Small intestine (tissue), 7 donors: ENCODE measurements at regions not wholly inside any gene's neighbourhood (a gene's known extent, or its start where the extent isn't known, plus 50 kb on each side); places are given as distances from the start of the nearest gene placed in this dataset.

Experiments
- DNase-seq, 2 donors: peaks; one replicate each; pipeline versions ENCODE4 v3.0.0 to v3.0.0-alpha.2; 2013
- FAIRE-seq: peaks from 2 replicates; lab custom pipeline; 2012; peaks lifted over from hg19 to GRCh38; lab: Jason Lieb, UNC
- H3K27ac ChIP-seq, 3 donors: one replicate each; pipeline ENCODE4 v1.5.1; 2013; ENCODE audit warnings: low read length in 2 of 3, mild to moderate bottlenecking in 2 of 3, control low read depth in 1 of 3, inconsistent platforms in 1 of 3, low read depth in 1 of 3, moderate library complexity in 1 of 3
- H3K27me3 ChIP-seq, 3 donors: one replicate each; pipeline ENCODE4 v1.6.1; 2013; ENCODE audit warnings: low read length in 3 of 3, inconsistent platforms in 1 of 3; ENCODE audit not compliant: control insufficient read depth in 3 of 3, insufficient read depth in 3 of 3
- H3K36me3 ChIP-seq, 3 donors: one replicate each; pipeline ENCODE4 v1.6.1; 2013; ENCODE audit warnings: low read length in 3 of 3, inconsistent platforms in 1 of 3, low read depth in 1 of 3, mild to moderate bottlenecking in 1 of 3, moderate library complexity in 1 of 3; ENCODE audit not compliant: control insufficient read depth in 3 of 3, insufficient read depth in 2 of 3
- H3K4me1 ChIP-seq, 3 donors: one replicate each; pipeline ENCODE4 v1.6.1; 2013; ENCODE audit warnings: low read length in 2 of 3, inconsistent platforms in 1 of 3, low read depth in 1 of 3, mild to moderate bottlenecking in 1 of 3, moderate library complexity in 1 of 3; ENCODE audit not compliant: control insufficient read depth in 3 of 3, insufficient read depth in 2 of 3
- H3K4me3 ChIP-seq, 3 donors: one replicate each; pipeline ENCODE4 v1.5.1; 2013; ENCODE audit warnings: low read length in 3 of 3, control low read depth in 1 of 3, inconsistent platforms in 1 of 3, low read depth in 1 of 3, mild to moderate bottlenecking in 1 of 3, moderate library complexity in 1 of 3
- H3K9me3 ChIP-seq, 2 donors: one replicate each; pipeline ENCODE4 v1.6.1; 2013; ENCODE audit warnings: low read depth in 1 of 2, low read length in 1 of 2; ENCODE audit not compliant: control insufficient read depth in 2 of 2, insufficient read depth in 1 of 2
- WGBS, 3 donors: extraction: QIAGEN DNeasy Blood & Tissue Kit; methylation state at CpG; one replicate each; pipeline ENCODE4 v1.1.7; 2013; 5-methylcytosine and 5-hydroxymethylcytosine counted together
- donor health status: healthy with polysubstance abuse.
- donor health status: control.
- donor health status: control.
- donor health status: Bipolar disorder and iron deficiency.
- donor health status: healthy.

- H3K27ac ChIP-seq: no peak overlapping the region
- no peaks in the 10 kb centered on the region for H3K36me3 ChIP-seq
- no peak overlapping the region for H3K4me3 ChIP-seq
- FAIRE-seq (no peak), DNase-seq (no peak)
- H3K4me1 ChIP-seq: no peaks in the 10 kb centered on the region
- 43 to 49% (median 48%) methylated on average over 3 of the region's 3 CpGs for WGBS, 3 donors
- H3K27me3 ChIP-seq: no peaks in the 10 kb centered on the region
- H3K9me3 ChIP-seq: no peaks in the 10 kb centered on the region
Measured at GRCh38 chr4:180832073-180832472, 1411.1 kb upstream of the TENM3 start.

- 62 to 68% (median 66%) methylated on average over 7 of the region's 7 CpGs for WGBS, 3 donors
- no peak for DNase-seq
- Histone ChIP-seq H3K4me1 (no peaks in the 10 kb centered on the region), H3K27ac (no peak overlapping the region), H3K36me3 (no peaks in the 10 kb centered on the region), H3K9me3 (no peaks in the 10 kb centered on the region), H3K27me3 (no peaks in the 10 kb centered on the region), H3K4me3 (no peak overlapping the region)
- no peak for FAIRE-seq
Measured at GRCh38 chr4:180840142-180840541, 1403.1 kb upstream of the TENM3 start.

- Histone ChIP-seq H3K4me1 (no peaks in the 10 kb centered on the region), H3K27ac (no peak overlapping the region), H3K9me3 (no peaks in the 10 kb centered on the region), H3K36me3 (no peaks in the 10 kb centered on the region), H3K4me3 (no peak overlapping the region), H3K27me3 (no peaks in the 10 kb centered on the region)
- 77 to 85% (median 84%) methylated on average over 4 of the region's 4 CpGs for WGBS, 3 donors
- no peak for FAIRE-seq
- DNase-seq: no peak
Measured at GRCh38 chr4:180850318-180850940, 1392.8 kb upstream of the TENM3 start.

GRCh38 chr4:180852738-180853137 is 1390.5 kb upstream of the TENM3 start:
- DNase-seq (no peak), FAIRE-seq (no peak)
- Histone ChIP-seq H3K9me3 (no peaks in the 10 kb centered on the region), H3K27ac (no peak overlapping the region), H3K4me1 (no peaks in the 10 kb centered on the region), H3K27me3 (no peaks in the 10 kb centered on the region), H3K4me3 (no peak overlapping the region), H3K36me3 (no peaks in the 10 kb centered on the region)
- 69 to 74% (median 70%) methylated on average over 6 of the region's 6 CpGs for WGBS, 3 donors

DNA sequence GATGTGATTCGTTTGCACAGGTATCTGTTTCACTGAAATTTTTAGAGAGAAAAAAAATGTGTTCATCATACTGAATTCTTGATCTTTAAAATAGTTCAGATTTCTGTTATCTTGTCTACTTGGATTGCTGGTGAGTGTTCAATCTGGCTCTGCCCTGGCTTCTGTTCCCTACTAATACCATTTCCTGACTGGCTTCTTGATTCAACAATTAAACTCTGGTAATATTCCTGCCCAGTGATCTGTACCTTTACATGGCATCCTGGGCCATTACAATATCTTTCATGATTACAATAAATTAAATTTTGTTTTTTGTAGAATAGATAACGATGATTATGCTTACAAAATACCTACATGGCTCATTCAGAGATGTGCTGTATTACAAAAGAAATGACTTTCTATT is 1388.0 kb upstream of the TENM3 start:
- 68 to 77% (median 73%) methylated on average over 2 of the region's 2 CpGs for WGBS, 3 donors
- no peaks in the 10 kb centered on the region for H3K36me3 ChIP-seq
- no peaks in the 10 kb centered on the region for H3K4me1 ChIP-seq
- FAIRE-seq: no peak
- no peaks in the 10 kb centered on the region for H3K9me3 ChIP-seq
- DNase-seq: no peak
- H3K27me3 ChIP-seq: no peaks in the 10 kb centered on the region
- H3K4me3 ChIP-seq: no peak overlapping the region
- no peak overlapping the region for H3K27ac ChIP-seq

DNA sequence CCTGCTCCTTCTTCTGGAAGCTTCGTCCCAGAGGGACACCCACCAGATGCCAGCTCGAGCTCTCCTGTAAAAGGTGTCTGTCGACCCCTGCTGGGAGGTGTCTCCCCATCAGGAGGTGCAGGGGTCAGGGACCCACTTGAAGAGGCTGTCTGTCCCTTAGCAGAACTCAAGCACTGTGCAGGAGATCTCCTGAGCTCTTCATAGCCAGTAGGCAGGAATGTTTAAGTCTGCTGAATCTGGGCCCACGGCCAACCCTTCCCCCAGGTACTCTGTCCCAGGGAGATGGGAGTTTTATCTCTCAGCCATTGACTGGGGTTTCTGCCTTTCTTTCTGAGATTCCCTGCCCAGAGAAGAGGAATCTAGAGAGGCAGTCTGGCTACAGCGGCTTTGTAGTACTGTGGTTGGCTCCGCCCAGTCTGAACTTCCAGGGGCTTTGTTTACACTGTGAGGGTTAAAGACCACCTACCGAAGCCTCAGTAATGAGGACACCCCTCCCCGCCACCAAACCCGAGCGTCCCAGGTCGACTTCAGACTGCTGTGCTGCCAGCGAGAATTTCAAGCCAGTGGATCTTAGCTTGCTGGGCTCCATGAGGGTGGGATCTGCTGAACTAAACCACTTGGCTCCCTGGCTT is 1383.0 kb upstream of the TENM3 start:
- FAIRE-seq (no peak), DNase-seq (no peak)
- peaks cover 0 to 2% of the 10 kb centered on the region in 2 donors for H3K9me3 ChIP-seq
- no peak overlapping the region for H3K4me3 ChIP-seq
- 69 to 77% (median 73%) methylated on average over 12 of the region's 12 CpGs for WGBS, 3 donors
- H3K27me3 ChIP-seq: no peaks in the 10 kb centered on the region
- H3K27ac ChIP-seq: no peak overlapping the region
- no peaks in the 10 kb centered on the region for H3K4me1 ChIP-seq
- no peaks in the 10 kb centered on the region for H3K36me3 ChIP-seq

GRCh38 chr4:180861651-180862050 is 1381.6 kb upstream of the TENM3 start:
- FAIRE-seq: no peak
- Histone ChIP-seq H3K36me3 (no peaks in the 10 kb centered on the region), H3K9me3 (peaks cover 4% of the 10 kb centered on the region in 2 donors), H3K27me3 (no peaks in the 10 kb centered on the region), H3K4me3 (no peak overlapping the region), H3K27ac (no peak overlapping the region), H3K4me1 (no peaks in the 10 kb centered on the region)
- DNase-seq: no peak
- WGBS, 3 donors: 92 to 95% (median 92%) methylated on average over 11 of the region's 11 CpGs

DNA sequence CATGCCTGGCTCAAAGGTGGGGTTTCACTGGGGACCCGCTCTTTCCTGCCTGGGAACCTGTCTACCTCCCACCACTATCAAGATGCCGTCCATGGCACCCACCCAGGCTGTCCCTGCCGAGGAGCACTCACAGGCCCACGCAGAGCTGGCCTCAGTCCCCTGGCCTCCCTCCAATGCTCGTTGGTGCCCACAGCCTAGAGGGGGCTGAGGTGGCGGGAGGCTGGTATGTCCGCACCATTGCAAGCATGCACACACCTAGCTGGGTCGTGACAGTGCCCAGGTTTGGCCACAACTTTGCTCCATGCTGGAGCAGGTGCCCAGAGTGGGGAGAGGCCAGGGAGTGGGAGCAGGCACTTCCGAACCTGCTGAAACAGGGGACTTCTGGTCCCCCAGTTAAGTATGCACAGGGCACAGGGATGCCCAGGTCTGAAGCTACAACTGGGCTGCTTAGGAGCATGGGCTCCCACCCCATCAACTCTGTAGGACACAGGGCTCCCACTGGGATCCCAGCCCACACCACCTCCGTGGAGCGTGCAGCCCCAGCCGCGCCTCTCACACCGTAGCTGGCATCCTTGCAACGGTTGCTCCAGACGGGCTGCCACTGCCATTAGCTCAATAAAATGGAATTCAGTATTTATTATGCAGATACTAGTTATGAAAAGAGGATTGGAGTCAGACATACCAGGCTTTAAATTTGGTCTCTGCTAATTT is 1376.1 kb upstream of the TENM3 start:
- no peak overlapping the region for H3K4me3 ChIP-seq
- H3K4me1 ChIP-seq: no peaks in the 10 kb centered on the region
- no peaks in the 10 kb centered on the region for H3K27me3 ChIP-seq
- FAIRE-seq (no peak), DNase-seq (no peak)
- H3K27ac ChIP-seq: no peak overlapping the region
- WGBS, 3 donors: 85 to 86% (median 86%) methylated on average over 16 of the region's 16 CpGs
- H3K36me3 ChIP-seq: no peaks in the 10 kb centered on the region
- H3K9me3 ChIP-seq: peaks cover 2 to 12% of the 10 kb centered on the region in 2 donors
